ENCODE measurements at regions not wholly inside any gene's neighbourhood (a gene's known extent, or its start where the extent isn't known, plus 50 kb on each side); places are given as distances from the start of the nearest gene placed in this dataset.

DNA sequence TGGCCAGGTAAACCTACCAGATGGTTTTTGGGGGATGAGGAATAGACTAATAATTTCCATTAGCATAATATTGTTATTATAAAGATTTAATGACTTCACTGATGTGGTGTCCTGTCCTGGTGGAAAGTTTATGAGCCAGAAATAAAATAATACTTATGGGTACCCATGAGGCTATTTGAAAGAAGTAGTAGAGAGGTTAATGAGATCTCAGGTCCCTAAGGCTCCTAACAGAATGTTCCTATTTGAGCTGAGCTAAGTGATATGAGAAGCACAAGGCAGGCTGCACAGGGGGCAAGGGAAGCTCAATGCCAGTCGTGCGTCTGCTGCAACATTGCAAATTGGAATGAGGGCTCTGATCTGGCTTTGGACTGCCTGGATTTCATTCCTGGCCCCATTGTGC lies 174.1 kb downstream of the BMP2 start:
- no peaks in the 10 kb centered on the region for H3K27me3 Mint-ChIP-seq
- no peaks in the 10 kb centered on the region for H3K36me3 Mint-ChIP-seq
- DNase-seq = no peak
- H3K4me3 Mint-ChIP-seq = no peak overlapping the region
- no peaks in the 10 kb centered on the region for H3K4me1 Mint-ChIP-seq
- Histone ChIP-seq H3K36me3 (ENCODE audit: insufficient read depth, low read length) (no peaks in the 10 kb centered on the region), H3K9me3 (ENCODE audit: low read length) (no peaks in the 10 kb centered on the region), H3K27ac (ENCODE audit: low read depth, low read length) (no peak overlapping the region), H3K4me3 (ENCODE audit: low read length) (no peak overlapping the region), H3K4me1 (ENCODE audit: insufficient read depth, low read length) (no peaks in the 10 kb centered on the region), H3K27me3 (ENCODE audit: insufficient read depth, low read length, poor library complexity, severe bottlenecking) (no peaks in the 10 kb centered on the region)
- H3K27ac Mint-ChIP-seq = no peak overlapping the region
- peaks cover 2 to 18% (median 11%) of the 10 kb centered on the region in 5 donors for H3K9me3 Mint-ChIP-seq
- ChIA-PET POLR2A (no interaction called here), CTCF (no interaction called here)

DNA sequence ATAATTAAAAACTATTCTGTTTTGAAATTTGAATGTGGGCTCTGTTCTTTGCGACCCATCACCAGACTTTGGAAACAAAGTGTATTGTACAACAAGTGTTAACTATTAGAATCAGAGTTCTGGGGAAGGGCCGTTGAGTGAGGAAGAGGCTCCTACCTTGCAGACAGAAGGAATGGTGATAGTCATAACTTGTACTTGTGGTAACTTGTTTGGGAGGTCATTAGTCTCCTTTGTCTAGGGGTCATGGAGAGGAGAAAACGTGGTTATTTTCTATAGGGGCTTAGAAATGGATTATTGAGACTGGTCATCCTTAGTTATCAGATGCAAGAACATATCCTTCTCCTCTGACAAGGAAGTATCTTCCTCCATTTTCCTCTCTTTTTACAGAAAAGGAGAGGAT lies 174.8 kb downstream of the BMP2 start:
- no peaks in the 10 kb centered on the region for H3K36me3 ChIP-seq (ENCODE audit: insufficient read depth, low read length)
- Mint-ChIP-seq H3K27me3 (no peaks in the 10 kb centered on the region), H3K36me3 (no peaks in the 10 kb centered on the region), H3K4me1 (no peaks in the 10 kb centered on the region), H3K27ac (no peak overlapping the region), H3K4me3 (no peak overlapping the region), H3K9me3 (peaks cover 2 to 12% (median 8%) of the 10 kb centered on the region in 5 donors)
- H3K4me1 ChIP-seq (ENCODE audit: insufficient read depth, low read length) = no peaks in the 10 kb centered on the region
- no peak overlapping the region for H3K4me3 ChIP-seq (ENCODE audit: low read length)
- CTCF ChIA-PET = no interaction called here
- POLR2A ChIA-PET = no interaction called here
- H3K9me3 ChIP-seq (ENCODE audit: low read length) = no peaks in the 10 kb centered on the region
- no peaks in the 10 kb centered on the region for H3K27me3 ChIP-seq (ENCODE audit: insufficient read depth, low read length, poor library complexity, severe bottlenecking)
- no peak for DNase-seq
- H3K27ac ChIP-seq (ENCODE audit: low read depth, low read length) = no peak overlapping the region

GRCh38 chr20:6944292-6944691 lies 176.8 kb downstream of the BMP2 start:
- Histone ChIP-seq H3K36me3 (ENCODE audit: insufficient read depth, low read length) (no peaks in the 10 kb centered on the region), H3K9me3 (ENCODE audit: low read length) (no peaks in the 10 kb centered on the region), H3K27me3 (ENCODE audit: insufficient read depth, low read length, poor library complexity, severe bottlenecking) (no peaks in the 10 kb centered on the region), H3K4me1 (ENCODE audit: insufficient read depth, low read length) (no peaks in the 10 kb centered on the region), H3K4me3 (ENCODE audit: low read length) (no peak overlapping the region), H3K27ac (ENCODE audit: low read depth, low read length) (no peak overlapping the region)
- Mint-ChIP-seq H3K27me3 (no peaks in the 10 kb centered on the region), H3K36me3 (no peaks in the 10 kb centered on the region), H3K4me3 (no peak overlapping the region), H3K4me1 (no peaks in the 10 kb centered on the region), H3K27ac (no peak overlapping the region), H3K9me3 (peaks cover 0 to 13% (median 7%) of the 10 kb centered on the region in 5 donors)
- ChIA-PET CTCF (no interaction called here), POLR2A (no interaction called here)
- DNase-seq = no peak

- ChIA-PET CTCF (no interaction called here), POLR2A (no interaction called here)
- DNase-seq = no peak
- Histone ChIP-seq H3K27ac (ENCODE audit: low read depth, low read length) (no peak overlapping the region), H3K36me3 (ENCODE audit: insufficient read depth, low read length) (no peaks in the 10 kb centered on the region), H3K27me3 (ENCODE audit: insufficient read depth, low read length, poor library complexity, severe bottlenecking) (no peaks in the 10 kb centered on the region), H3K4me3 (ENCODE audit: low read length) (no peak overlapping the region), H3K4me1 (ENCODE audit: insufficient read depth, low read length) (no peaks in the 10 kb centered on the region), H3K9me3 (ENCODE audit: low read length) (no peaks in the 10 kb centered on the region)
- H3K27ac Mint-ChIP-seq = no peak overlapping the region
- no peak overlapping the region for H3K4me3 Mint-ChIP-seq
- H3K36me3 Mint-ChIP-seq = peaks cover 0 to 2% (median 0%) of the 10 kb centered on the region in 3 donors
- peaks cover 6 to 32% (median 13%) of the 10 kb centered on the region in 5 donors for H3K9me3 Mint-ChIP-seq
- no peaks in the 10 kb centered on the region for H3K4me1 Mint-ChIP-seq
- H3K27me3 Mint-ChIP-seq = no peaks in the 10 kb centered on the region
Observed at GRCh38 chr20:6953611-6954010, 186.1 kb downstream of the BMP2 start.

GRCh38 chr20:6954219-6954618 lies 186.7 kb downstream of the BMP2 start:
- Mint-ChIP-seq H3K4me1 (no peaks in the 10 kb centered on the region), H3K27me3 (no peaks in the 10 kb centered on the region), H3K9me3 (peaks cover 6 to 32% (median 12%) of the 10 kb centered on the region in 5 donors), H3K36me3 (peaks cover 0 to 2% (median 0%) of the 10 kb centered on the region in 3 donors), H3K4me3 (no peak overlapping the region), H3K27ac (no peak overlapping the region)
- no peak overlapping the region for H3K4me3 ChIP-seq (ENCODE audit: low read length)
- no peaks in the 10 kb centered on the region for H3K9me3 ChIP-seq (ENCODE audit: low read length)
- H3K36me3 ChIP-seq (ENCODE audit: insufficient read depth, low read length) = no peaks in the 10 kb centered on the region
- CTCF ChIA-PET = no interaction called here
- no peak overlapping the region for H3K27ac ChIP-seq (ENCODE audit: low read depth, low read length)
- DNase-seq = no peak
- H3K27me3 ChIP-seq (ENCODE audit: insufficient read depth, low read length, poor library complexity, severe bottlenecking) = no peaks in the 10 kb centered on the region
- no peaks in the 10 kb centered on the region for H3K4me1 ChIP-seq (ENCODE audit: insufficient read depth, low read length)
- POLR2A ChIA-PET = no interaction called here

GRCh38 chr20:6956056-6956455 lies 188.6 kb downstream of the BMP2 start:
- H3K4me1 Mint-ChIP-seq = no peaks in the 10 kb centered on the region
- POLR2A ChIA-PET = no interaction called here

GRCh38 chr20:6956574-6956973 lies 189.1 kb downstream of the BMP2 start:
- no peak for DNase-seq
- peaks cover 0 to 2% (median 0%) of the 10 kb centered on the region in 3 donors for H3K36me3 Mint-ChIP-seq
- H3K4me1 Mint-ChIP-seq = no peaks in the 10 kb centered on the region
- no peak overlapping the region for H3K27ac Mint-ChIP-seq
- no peak overlapping the region for H3K4me3 Mint-ChIP-seq
- no peaks in the 10 kb centered on the region for H3K36me3 ChIP-seq (ENCODE audit: insufficient read depth, low read length)
- no peaks in the 10 kb centered on the region for H3K9me3 ChIP-seq (ENCODE audit: low read length)
- peaks cover 3 to 28% (median 9%) of the 10 kb centered on the region in 5 donors for H3K9me3 Mint-ChIP-seq
- CTCF ChIA-PET = no interaction called here
- H3K27me3 ChIP-seq (ENCODE audit: insufficient read depth, low read length, poor library complexity, severe bottlenecking) = no peaks in the 10 kb centered on the region
- H3K27me3 Mint-ChIP-seq = no peaks in the 10 kb centered on the region
- no peaks in the 10 kb centered on the region for H3K4me1 ChIP-seq (ENCODE audit: insufficient read depth, low read length)
- no peak overlapping the region for H3K27ac ChIP-seq (ENCODE audit: low read depth, low read length)
- H3K4me3 ChIP-seq (ENCODE audit: low read length) = no peak overlapping the region
- POLR2A ChIA-PET = no interaction called here

More at GRCh38 chr20:6956056-6956455, 188.6 kb downstream of the BMP2 start:
- Mint-ChIP-seq H3K27me3 (no peaks in the 10 kb centered on the region), H3K9me3 (peaks cover 3 to 28% (median 12%) of the 10 kb centered on the region in 5 donors), H3K27ac (no peak overlapping the region), H3K36me3 (peaks cover 0 to 2% (median 0%) of the 10 kb centered on the region in 3 donors), H3K4me3 (no peak overlapping the region)
- Histone ChIP-seq H3K27ac (ENCODE audit: low read depth, low read length) (no peak overlapping the region), H3K27me3 (ENCODE audit: insufficient read depth, low read length, poor library complexity, severe bottlenecking) (no peaks in the 10 kb centered on the region), H3K9me3 (ENCODE audit: low read length) (no peaks in the 10 kb centered on the region), H3K4me3 (ENCODE audit: low read length) (no peak overlapping the region), H3K4me1 (ENCODE audit: insufficient read depth, low read length) (no peaks in the 10 kb centered on the region), H3K36me3 (ENCODE audit: insufficient read depth, low read length) (no peaks in the 10 kb centered on the region)
- CTCF ChIA-PET = no interaction called here
- DNase-seq = no peak

DNA sequence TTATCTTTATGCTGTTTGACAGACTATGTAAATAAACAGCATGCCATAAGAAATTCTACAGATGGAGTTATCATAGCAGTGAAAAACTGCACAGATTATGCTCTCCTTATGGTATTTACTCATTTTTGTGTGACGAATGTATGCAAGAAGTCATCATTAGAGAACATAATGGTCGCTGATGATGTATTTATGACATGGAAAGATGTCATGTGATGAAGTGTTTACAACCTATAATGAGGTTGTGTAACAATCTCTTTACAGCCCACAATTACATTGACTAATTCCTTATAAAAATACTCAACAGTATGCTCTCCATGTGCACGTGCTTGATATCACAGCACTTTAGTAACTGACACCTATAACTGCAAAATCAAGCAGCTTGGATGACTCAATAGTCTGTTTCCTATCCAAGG lies 192.4 kb downstream of the BMP2 start:
- Mint-ChIP-seq H3K27ac (no peak overlapping the region), H3K9me3 (peaks cover 3 to 22% (median 4%) of the 10 kb centered on the region in 5 donors), H3K36me3 (peaks cover 0 to 2% (median 0%) of the 10 kb centered on the region in 3 donors), H3K4me3 (no peak overlapping the region), H3K4me1 (no peaks in the 10 kb centered on the region), H3K27me3 (no peaks in the 10 kb centered on the region)
- ChIA-PET CTCF (no interaction called here), POLR2A (no interaction called here)
- Histone ChIP-seq H3K4me3 (ENCODE audit: low read length) (no peak overlapping the region), H3K9me3 (ENCODE audit: low read length) (no peaks in the 10 kb centered on the region), H3K4me1 (ENCODE audit: insufficient read depth, low read length) (no peaks in the 10 kb centered on the region), H3K27me3 (ENCODE audit: insufficient read depth, low read length, poor library complexity, severe bottlenecking) (no peaks in the 10 kb centered on the region), H3K27ac (ENCODE audit: low read depth, low read length) (no peak overlapping the region), H3K36me3 (ENCODE audit: insufficient read depth, low read length) (no peaks in the 10 kb centered on the region)
- DNase-seq = no peak

DNA sequence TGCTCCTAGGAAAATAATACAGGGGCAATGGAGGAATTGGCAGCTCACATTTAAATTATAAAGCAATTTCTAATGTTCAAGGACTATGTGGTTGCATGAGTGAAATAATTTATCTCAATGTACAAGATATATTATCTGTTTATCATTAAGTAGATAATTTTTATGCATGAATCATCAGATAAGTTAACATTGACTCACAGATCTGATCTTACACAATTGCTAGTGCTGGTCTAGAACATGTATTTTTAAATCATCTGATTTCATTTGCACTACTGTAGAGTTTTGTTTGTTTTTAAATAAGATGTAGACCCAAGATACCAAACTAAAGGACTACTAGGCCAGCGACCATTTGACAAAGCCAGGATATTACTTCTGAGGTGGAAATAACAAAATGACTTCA lies 199.2 kb downstream of the BMP2 start:
- CTCF ChIA-PET = no interaction called here
- H3K9me3 Mint-ChIP-seq = peaks cover 2 to 39% (median 8%) of the 10 kb centered on the region in 5 donors
- DNase-seq = no peak

More for the DNA sequence above, 199.2 kb downstream of the BMP2 start:
- POLR2A ChIA-PET = no interaction called here
- no peak overlapping the region for H3K27ac ChIP-seq (ENCODE audit: low read depth, low read length)
- no peaks in the 10 kb centered on the region for H3K27me3 Mint-ChIP-seq
- H3K27me3 ChIP-seq (ENCODE audit: insufficient read depth, low read length, poor library complexity, severe bottlenecking) = no peaks in the 10 kb centered on the region
- H3K4me1 ChIP-seq (ENCODE audit: insufficient read depth, low read length) = no peaks in the 10 kb centered on the region
- no peaks in the 10 kb centered on the region for H3K4me1 Mint-ChIP-seq
- no peak overlapping the region for H3K4me3 ChIP-seq (ENCODE audit: low read length)
- H3K9me3 ChIP-seq (ENCODE audit: low read length) = no peaks in the 10 kb centered on the region
- H3K36me3 Mint-ChIP-seq = no peaks in the 10 kb centered on the region
- H3K4me3 Mint-ChIP-seq = no peak overlapping the region
- no peak overlapping the region for H3K27ac Mint-ChIP-seq
- H3K36me3 ChIP-seq (ENCODE audit: insufficient read depth, low read length) = no peaks in the 10 kb centered on the region
